ENCODE measurements at regions not wholly inside any gene's neighbourhood (a gene's known extent, or its start where the extent isn't known, plus 50 kb on each side); places are given as distances from the start of the nearest gene placed in this dataset.

- FAIRE-seq (no peak), DNase-seq (ENCODE audit: extremely low read depth in 1 of 4, low spot score in 3 of 4) (no peak), ATAC-seq (no peak)
- Histone ChIP-seq H3K36me3 (ENCODE audit: control insufficient read depth, insufficient read depth, low read length) (no peaks in the 10 kb centered on the region), H3K9me3 (replicated peaks; ENCODE audit: control insufficient read depth, insufficient read depth, low read depth, low read length) (no peaks in the 10 kb centered on the region), H3K27ac (ENCODE audit: extremely low read depth, low read depth, low read length) (no peak overlapping the region), H3K4me3 (no peak overlapping the region), H2AFZ (ENCODE audit: low read depth, low read length) (no peak overlapping the region), H3K4me2 (ENCODE audit: insufficient read depth, low read length) (no peak overlapping the region), H3K4me1 (replicated peaks in 1 of 2; ENCODE audit: control insufficient read depth in 2 of 2, insufficient read depth in 2 of 2, low read length in 2 of 2) (no peaks in the 10 kb centered on the region), H3K9me1 (ENCODE audit: control insufficient read depth, insufficient read depth, low read length) (no peaks in the 10 kb centered on the region), H3K27me3 (ENCODE audit: control insufficient read depth in 2 of 2, insufficient read depth in 2 of 2, low read length in 2 of 2) (no peaks in the 10 kb centered on the region), H4K20me1 (replicated peaks; ENCODE audit: control insufficient read depth, insufficient read depth, low read length) (no peaks in the 10 kb centered on the region), H3K9ac (ENCODE audit: insufficient read depth in 1 of 2, low read depth in 2 of 2, low read length in 2 of 2) (no peak overlapping the region), H3K79me2 (ENCODE audit: control insufficient read depth, insufficient read depth, low read length) (no peaks in the 10 kb centered on the region)
- BruUV-seq (replicated peaks), result no TSS peak
- CTCF ChIA-PET (ENCODE audit: low intra/inter-chr PET ratio), result no interaction called here
- 0% methylated on average over 4 of the region's 4 CpGs for WGBS (ENCODE audit: insufficient coverage, low coverage, missing lambda C conversion rate)
- TF ChIP-seq CREB1 (IDR thresholded peaks at IDR 0.05), result no peak
- no peak for TF ChIP-seq CREB1 (CRISPR knock-in tag; IDR thresholded peaks at IDR 0.05)
- TF ChIP-seq HMGN3 (IDR thresholded peaks at IDR 0.05; ENCODE audit: borderline replicate concordance, extremely low read depth, insufficient read length, low read depth, low read length), result no peak
- TF ChIP-seq BRD9 (IDR thresholded peaks at IDR 0.05; ENCODE audit: low read depth, partially characterized antibody), result no peak
- TF ChIP-seq, protein P1, sequence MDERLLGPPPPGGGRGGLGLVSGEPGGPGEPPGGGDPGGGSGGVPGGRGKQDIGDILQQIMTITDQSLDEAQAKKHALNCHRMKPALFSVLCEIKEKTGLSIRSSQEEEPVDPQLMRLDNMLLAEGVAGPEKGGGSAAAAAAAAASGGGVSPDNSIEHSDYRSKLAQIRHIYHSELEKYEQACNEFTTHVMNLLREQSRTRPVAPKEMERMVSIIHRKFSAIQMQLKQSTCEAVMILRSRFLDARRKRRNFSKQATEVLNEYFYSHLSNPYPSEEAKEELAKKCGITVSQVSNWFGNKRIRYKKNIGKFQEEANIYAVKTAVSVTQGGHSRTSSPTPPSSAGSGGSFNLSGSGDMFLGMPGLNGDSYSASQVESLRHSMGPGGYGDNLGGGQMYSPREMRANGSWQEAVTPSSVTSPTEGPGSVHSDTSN (CRISPR knock-in tag; IDR thresholded peaks at IDR 0.05; ENCODE audit: low read depth), result no peak
- TF ChIP-seq, protein P1 (tag; conservative IDR thresholded peaks at IDR 0.05; ENCODE audit: low read depth), result no peak
- no peak for TF ChIP-seq MXI1 (IDR thresholded peaks at IDR 0.05; ENCODE audit: low read depth, low read length)
- TF ChIP-seq POLR2AphosphoS5 (IDR thresholded peaks at IDR 0.05; ENCODE audit: control insufficient read depth, insufficient read depth, low read depth, low read length), result no peak
- TF ChIP-seq RBBP5 (IDR thresholded peaks at IDR 0.05; ENCODE audit: borderline replicate concordance, insufficient read depth, low read length, poor library complexity, severe bottlenecking), result no peak
- no peak for TF ChIP-seq CREBBP (IDR thresholded peaks at IDR 0.05; ENCODE audit: low read depth, low read length)
- TF ChIP-seq, protein P2, sequence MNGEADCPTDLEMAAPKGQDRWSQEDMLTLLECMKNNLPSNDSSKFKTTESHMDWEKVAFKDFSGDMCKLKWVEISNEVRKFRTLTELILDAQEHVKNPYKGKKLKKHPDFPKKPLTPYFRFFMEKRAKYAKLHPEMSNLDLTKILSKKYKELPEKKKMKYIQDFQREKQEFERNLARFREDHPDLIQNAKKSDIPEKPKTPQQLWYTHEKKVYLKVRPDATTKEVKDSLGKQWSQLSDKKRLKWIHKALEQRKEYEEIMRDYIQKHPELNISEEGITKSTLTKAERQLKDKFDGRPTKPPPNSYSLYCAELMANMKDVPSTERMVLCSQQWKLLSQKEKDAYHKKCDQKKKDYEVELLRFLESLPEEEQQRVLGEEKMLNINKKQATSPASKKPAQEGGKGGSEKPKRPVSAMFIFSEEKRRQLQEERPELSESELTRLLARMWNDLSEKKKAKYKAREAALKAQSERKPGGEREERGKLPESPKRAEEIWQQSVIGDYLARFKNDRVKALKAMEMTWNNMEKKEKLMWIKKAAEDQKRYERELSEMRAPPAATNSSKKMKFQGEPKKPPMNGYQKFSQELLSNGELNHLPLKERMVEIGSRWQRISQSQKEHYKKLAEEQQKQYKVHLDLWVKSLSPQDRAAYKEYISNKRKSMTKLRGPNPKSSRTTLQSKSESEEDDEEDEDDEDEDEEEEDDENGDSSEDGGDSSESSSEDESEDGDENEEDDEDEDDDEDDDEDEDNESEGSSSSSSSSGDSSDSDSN (IDR thresholded peaks at IDR 0.05; ENCODE audit: borderline replicate concordance in 1 of 2, low read depth in 2 of 2, low read length in 2 of 2), result no peak
- no peak for TF ChIP-seq FOSL1 (tag; conservative IDR thresholded peaks at IDR 0.05)
- POLR2A ChIA-PET, result no interaction called here
- intact Hi-C loops (cut with micrococcal nuclease), result no loop called here
- in situ Hi-C loops (cut with MboI), result no loop called here
Measured at GRCh38 chr2:129160879-129161278, 818.6 kb upstream of the RAB6C start.
